Colonic mucosa (tissue), 4 donors: ENCODE measurements at regions not wholly inside any gene's neighbourhood (a gene's known extent, or its start where the extent isn't known, plus 50 kb on each side); places are given as distances from the start of the nearest gene placed in this dataset.

Experiments used
- DNase-seq: peaks from one replicate; pipeline ENCODE4 v3.0.0-alpha.2; 2020
- H3K27ac ChIP-seq: fragments of 200-600 bp; one replicate; pipeline ENCODE4 v1.8.0; 2021
- H3K27me3 ChIP-seq: fragments of 200-600 bp; one replicate; pipeline ENCODE4 v1.8.0; 2021
- H3K36me3 ChIP-seq: fragments of 200-600 bp; one replicate; pipeline ENCODE4 v1.8.0; 2021
- H3K4me1 ChIP-seq: fragments of 200-600 bp; one replicate; pipeline ENCODE4 v1.8.0; 2021; ENCODE audit warnings: mild to moderate bottlenecking
- H3K4me3 ChIP-seq: fragments of 200-600 bp; one replicate; pipeline ENCODE4 v1.8.0; 2021
- H3K9ac ChIP-seq, 2 donors: one replicate each; pipeline ENCODE4 v1.7.0; 2013; ENCODE audit warnings: control low read depth in 2 of 2, low read depth in 2 of 2, low read length in 2 of 2
- H3K9me3 ChIP-seq: fragments of 200-600 bp; one replicate; pipeline ENCODE4 v1.8.0; 2021
- intact Hi-C: fragments of 100-400 bp; cut with DNase I; formaldehyde crosslinking; loops from one replicate; pipeline ENCODE4 v1.14.1; 2022
- TF ChIP-seq, protein P1 (sequence below): fragments of 200-600 bp; IDR thresholded peaks from one replicate; pipeline ENCODE4 v1.8.0; 2022; ENCODE audit warnings: antibody characterized with exemption, mild to moderate bottlenecking
- donor health status: healthy.
- donor health status: DM: no; HTN: no; CAD: no.
- donor health status: DM: no; HTN: no; CAD: no.

DNA sequence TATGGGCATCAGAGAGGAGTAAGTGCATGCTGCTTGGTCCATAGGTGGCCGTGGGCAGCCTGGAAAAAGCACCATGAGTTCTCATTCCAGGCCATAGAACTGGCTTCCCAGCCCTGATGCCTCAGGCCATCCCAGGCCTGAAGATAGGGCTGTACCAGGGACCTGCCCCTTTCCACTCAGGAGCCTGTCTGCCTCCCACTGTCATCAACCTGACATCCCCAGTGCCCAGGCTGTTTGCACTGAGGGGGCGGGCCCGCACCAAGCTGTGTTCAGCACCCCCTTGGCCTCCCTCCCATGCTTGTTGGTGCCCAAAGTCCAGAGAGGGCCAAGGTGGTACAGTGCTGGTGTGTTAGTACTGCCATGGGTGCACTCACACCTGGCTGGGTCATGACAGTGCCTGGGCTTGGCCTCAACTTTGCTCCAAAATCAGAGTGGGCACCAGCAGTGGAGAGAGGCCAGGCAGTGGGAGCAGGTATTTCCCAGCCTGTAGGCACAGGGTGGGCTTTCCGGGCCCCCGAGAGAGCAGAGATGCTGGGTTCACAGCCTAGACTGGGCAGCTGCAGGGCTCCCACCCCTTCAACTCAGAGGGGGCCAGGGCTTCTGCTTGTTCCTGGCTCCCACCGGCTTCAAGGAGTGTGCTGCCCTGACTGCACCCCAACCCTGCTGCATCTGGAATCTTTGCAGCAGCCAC lies 556.1 kb downstream of the SI start:
- Histone ChIP-seq H3K4me1 (no peaks in the 10 kb centered on the region), H3K9me3 (no peaks in the 10 kb centered on the region), H3K36me3 (no peaks in the 10 kb centered on the region), H3K9ac (no peak overlapping the region), H3K4me3 (no peak overlapping the region), H3K27ac (no peak overlapping the region), H3K27me3 (no peaks in the 10 kb centered on the region)
- intact Hi-C loops = no loop called here
- no peak for DNase-seq
- TF ChIP-seq, protein P1, sequence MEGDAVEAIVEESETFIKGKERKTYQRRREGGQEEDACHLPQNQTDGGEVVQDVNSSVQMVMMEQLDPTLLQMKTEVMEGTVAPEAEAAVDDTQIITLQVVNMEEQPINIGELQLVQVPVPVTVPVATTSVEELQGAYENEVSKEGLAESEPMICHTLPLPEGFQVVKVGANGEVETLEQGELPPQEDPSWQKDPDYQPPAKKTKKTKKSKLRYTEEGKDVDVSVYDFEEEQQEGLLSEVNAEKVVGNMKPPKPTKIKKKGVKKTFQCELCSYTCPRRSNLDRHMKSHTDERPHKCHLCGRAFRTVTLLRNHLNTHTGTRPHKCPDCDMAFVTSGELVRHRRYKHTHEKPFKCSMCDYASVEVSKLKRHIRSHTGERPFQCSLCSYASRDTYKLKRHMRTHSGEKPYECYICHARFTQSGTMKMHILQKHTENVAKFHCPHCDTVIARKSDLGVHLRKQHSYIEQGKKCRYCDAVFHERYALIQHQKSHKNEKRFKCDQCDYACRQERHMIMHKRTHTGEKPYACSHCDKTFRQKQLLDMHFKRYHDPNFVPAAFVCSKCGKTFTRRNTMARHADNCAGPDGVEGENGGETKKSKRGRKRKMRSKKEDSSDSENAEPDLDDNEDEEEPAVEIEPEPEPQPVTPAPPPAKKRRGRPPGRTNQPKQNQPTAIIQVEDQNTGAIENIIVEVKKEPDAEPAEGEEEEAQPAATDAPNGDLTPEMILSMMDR = no peak

DNA sequence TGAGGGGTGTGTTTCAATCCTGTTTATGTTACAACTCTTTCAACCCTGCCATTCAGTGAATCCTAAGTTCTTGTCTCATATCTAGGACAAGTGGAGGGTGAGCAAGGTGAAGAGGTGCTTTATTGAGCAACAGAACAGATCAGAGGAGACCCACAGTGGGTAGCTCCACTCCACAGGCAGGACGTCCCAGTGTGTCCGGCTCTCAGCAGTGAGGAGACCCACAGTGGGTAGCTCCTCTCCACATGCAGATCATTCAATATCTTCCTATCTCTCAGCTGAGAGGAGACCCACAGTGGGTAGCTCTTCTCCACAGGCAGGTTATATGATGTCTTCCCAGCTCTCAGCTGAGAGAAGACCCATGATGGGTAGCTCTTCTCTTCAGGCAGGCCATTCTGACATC lies 556.7 kb downstream of the SI start:
- Histone ChIP-seq H3K4me1 (no peaks in the 10 kb centered on the region), H3K27me3 (no peaks in the 10 kb centered on the region), H3K36me3 (no peaks in the 10 kb centered on the region), H3K27ac (no peak overlapping the region), H3K4me3 (no peak overlapping the region), H3K9ac (no peak overlapping the region), H3K9me3 (no peaks in the 10 kb centered on the region)
- intact Hi-C loops = no loop called here
- TF ChIP-seq, protein P1 = no peak
- no peak for DNase-seq

DNA sequence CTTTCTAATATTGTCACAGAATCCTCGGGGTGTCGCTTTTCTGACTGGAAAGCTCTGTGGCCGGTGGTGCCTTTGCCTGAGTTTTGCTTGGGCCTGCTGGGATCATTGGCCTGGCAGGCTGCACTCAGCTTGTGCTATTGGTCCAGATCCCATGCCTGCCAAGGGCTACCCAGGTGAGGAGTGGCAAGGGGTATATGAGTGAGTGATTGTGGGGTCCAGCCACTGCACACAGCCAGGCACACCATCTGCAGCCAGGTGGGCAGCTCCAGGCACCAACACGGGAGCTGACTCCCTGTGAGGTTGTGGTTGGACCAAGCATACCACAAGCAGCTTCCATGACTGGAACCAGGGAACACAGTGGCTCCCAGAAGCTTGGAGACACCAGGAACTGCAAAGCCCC lies 557.2 kb downstream of the SI start:
- intact Hi-C loops = no loop called here
- Histone ChIP-seq H3K9me3 (no peaks in the 10 kb centered on the region), H3K4me3 (no peak overlapping the region), H3K9ac (no peak overlapping the region), H3K27me3 (no peaks in the 10 kb centered on the region), H3K27ac (no peak overlapping the region), H3K36me3 (no peaks in the 10 kb centered on the region), H3K4me1 (no peaks in the 10 kb centered on the region)
- TF ChIP-seq, protein P1 = no peak
- DNase-seq = no peak

DNA sequence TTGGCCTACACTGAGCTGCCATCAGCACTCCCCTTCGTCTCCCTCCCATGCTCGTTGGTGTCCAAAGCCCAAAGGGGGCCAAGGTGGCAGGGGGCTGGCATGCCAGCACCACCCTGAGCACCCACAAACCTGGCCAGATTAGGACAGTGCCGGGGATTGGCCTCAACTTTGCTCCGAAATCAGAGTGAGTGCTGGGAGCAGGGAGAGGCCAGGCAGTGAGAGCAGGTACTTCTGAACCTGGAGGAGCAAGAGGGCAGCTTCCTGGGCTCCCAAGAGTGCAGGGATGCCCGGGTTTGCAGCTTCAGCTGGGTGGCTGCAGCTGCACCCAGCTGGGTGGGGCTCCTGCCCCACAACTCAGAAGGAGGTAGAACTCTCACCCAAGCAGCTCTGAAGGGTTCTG lies 563.0 kb downstream of the SI start:
- H3K36me3 ChIP-seq = no peaks in the 10 kb centered on the region
- no peak overlapping the region for H3K9ac ChIP-seq
- no peak overlapping the region for H3K4me3 ChIP-seq
- no peaks in the 10 kb centered on the region for H3K27me3 ChIP-seq
- H3K4me1 ChIP-seq = no peaks in the 10 kb centered on the region
- no peaks in the 10 kb centered on the region for H3K9me3 ChIP-seq
- TF ChIP-seq, protein P1 = no peak
- no peak overlapping the region for H3K27ac ChIP-seq
- DNase-seq = no peak
- intact Hi-C loops = no loop called here

DNA sequence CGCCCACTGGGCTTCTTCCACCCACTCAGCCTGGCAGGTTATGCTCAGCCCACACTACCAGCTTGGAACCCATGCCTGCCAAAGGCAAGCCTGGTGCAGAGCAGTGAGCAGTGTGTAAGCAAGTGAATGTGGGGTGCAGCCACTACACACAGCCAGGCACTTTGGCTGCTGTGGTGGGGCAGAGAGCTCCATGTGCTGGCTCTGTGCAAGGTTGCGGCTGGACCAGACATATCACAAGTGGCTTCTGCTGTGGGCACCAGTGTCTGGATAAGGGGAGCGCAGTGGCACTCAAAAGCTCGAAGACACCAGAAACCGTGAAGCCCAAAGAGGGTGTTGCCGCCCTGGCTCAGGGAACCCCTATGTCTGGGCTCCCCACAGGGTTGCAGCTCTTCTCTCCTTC lies 563.7 kb downstream of the SI start:
- Histone ChIP-seq H3K4me3 (no peak overlapping the region), H3K9me3 (no peaks in the 10 kb centered on the region), H3K27me3 (no peaks in the 10 kb centered on the region), H3K36me3 (no peaks in the 10 kb centered on the region), H3K9ac (no peak overlapping the region), H3K4me1 (no peaks in the 10 kb centered on the region), H3K27ac (no peak overlapping the region)
- intact Hi-C loops = no loop called here
- DNase-seq = no peak
- TF ChIP-seq, protein P1 = no peak
